ENCODE measurements at regions not wholly inside any gene's neighbourhood (a gene's known extent, or its start where the extent isn't known, plus 50 kb on each side); places are given as distances from the start of the nearest gene placed in this dataset.

DNA sequence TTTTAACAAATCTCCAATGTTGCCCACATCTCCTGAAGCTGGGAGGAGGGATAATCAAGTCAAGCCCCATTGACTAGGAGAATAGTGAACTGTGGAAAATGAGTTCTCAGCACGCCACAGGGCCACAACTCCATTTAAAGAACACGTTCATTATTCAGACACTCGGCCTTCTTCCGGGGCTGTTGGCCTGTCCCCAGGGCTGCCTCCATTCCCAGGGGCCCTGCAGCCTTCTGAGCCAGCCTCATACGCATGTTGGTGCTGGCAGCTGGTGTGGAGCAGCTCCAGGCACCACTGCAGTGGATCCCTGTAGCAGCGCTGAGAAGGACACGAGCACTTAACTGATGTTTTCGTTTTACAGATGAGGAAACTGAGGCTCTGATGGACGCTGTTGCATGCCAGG is 87.5 kb upstream of the RCN1 start:
- Histone ChIP-seq H3K4me3 (ENCODE audit: insufficient read depth, low read length, poor library complexity, severe bottlenecking) (no peak overlapping the region), H3K4me2 (ENCODE audit: low read depth, low read length, poor library complexity, severe bottlenecking) (no peak overlapping the region), H2AFZ (ENCODE audit: low read depth, low read length, severe bottlenecking) (no peak overlapping the region), H3K27me3 (ENCODE audit: low read length) (no peaks in the 10 kb centered on the region), H3K79me2 (ENCODE audit: insufficient read depth, low read length) (no peaks in the 10 kb centered on the region), H3K27ac (ENCODE audit: low read depth, low read length) (no peak overlapping the region), H3K9me2 (replicated peaks; ENCODE audit: insufficient read depth, low read length) (no peaks in the 10 kb centered on the region), H3F3A (ENCODE audit: insufficient read depth) (no peaks in the 10 kb centered on the region), H4K20me1 (ENCODE audit: low read depth, low read length) (no peaks in the 10 kb centered on the region), H3K9ac (ENCODE audit: low read length) (no peak overlapping the region), H3K36me3 (ENCODE audit: low read length) (no peaks in the 10 kb centered on the region), H3K9me3 (ENCODE audit: insufficient read depth, low read length) (no peaks in the 10 kb centered on the region)
- TF ChIP-seq, protein P1, sequence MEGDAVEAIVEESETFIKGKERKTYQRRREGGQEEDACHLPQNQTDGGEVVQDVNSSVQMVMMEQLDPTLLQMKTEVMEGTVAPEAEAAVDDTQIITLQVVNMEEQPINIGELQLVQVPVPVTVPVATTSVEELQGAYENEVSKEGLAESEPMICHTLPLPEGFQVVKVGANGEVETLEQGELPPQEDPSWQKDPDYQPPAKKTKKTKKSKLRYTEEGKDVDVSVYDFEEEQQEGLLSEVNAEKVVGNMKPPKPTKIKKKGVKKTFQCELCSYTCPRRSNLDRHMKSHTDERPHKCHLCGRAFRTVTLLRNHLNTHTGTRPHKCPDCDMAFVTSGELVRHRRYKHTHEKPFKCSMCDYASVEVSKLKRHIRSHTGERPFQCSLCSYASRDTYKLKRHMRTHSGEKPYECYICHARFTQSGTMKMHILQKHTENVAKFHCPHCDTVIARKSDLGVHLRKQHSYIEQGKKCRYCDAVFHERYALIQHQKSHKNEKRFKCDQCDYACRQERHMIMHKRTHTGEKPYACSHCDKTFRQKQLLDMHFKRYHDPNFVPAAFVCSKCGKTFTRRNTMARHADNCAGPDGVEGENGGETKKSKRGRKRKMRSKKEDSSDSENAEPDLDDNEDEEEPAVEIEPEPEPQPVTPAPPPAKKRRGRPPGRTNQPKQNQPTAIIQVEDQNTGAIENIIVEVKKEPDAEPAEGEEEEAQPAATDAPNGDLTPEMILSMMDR (IDR thresholded peaks at IDR 0.05; ENCODE audit: insufficient read depth, low read length, poor library complexity, severe bottlenecking), result no peak
- TF ChIP-seq EZH2phosphoT487 (conservative IDR thresholded peaks at IDR 0.05; ENCODE audit: low read length), result no peak

DNA sequence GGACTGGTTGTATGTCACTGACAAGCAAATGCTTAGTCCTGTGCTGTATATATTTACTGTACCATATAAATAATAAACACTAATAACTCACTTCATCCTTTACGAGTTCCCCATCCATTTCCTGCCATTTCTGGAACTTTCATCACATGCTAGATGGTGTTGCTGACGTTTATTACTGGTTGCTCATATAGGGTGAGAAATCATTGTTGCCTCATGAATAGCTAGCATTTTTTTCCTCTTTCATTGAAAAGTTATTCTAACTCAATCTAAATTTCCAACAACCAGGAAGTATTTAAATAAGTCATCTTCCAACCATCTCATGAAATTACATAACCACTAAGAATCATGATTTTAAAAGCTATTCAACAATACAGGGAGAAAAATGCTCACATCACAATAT is 88.6 kb upstream of the RCN1 start:
- no peaks in the 10 kb centered on the region for H3K36me3 ChIP-seq (ENCODE audit: low read length)
- no peaks in the 10 kb centered on the region for H3K9me2 ChIP-seq (replicated peaks; ENCODE audit: insufficient read depth, low read length)
- H3K27ac ChIP-seq (ENCODE audit: low read depth, low read length), result no peak overlapping the region
- H3K4me2 ChIP-seq (ENCODE audit: low read depth, low read length, poor library complexity, severe bottlenecking), result no peak overlapping the region
- H3K4me3 ChIP-seq (ENCODE audit: insufficient read depth, low read length, poor library complexity, severe bottlenecking), result no peak overlapping the region
- H3K9ac ChIP-seq (ENCODE audit: low read length), result no peak overlapping the region
- no peaks in the 10 kb centered on the region for H3K9me3 ChIP-seq (ENCODE audit: insufficient read depth, low read length)
- no peak overlapping the region for H2AFZ ChIP-seq (ENCODE audit: low read depth, low read length, severe bottlenecking)
- H3K27me3 ChIP-seq (ENCODE audit: low read length), result no peaks in the 10 kb centered on the region
- H4K20me1 ChIP-seq (ENCODE audit: low read depth, low read length), result no peaks in the 10 kb centered on the region
- no peaks in the 10 kb centered on the region for H3K79me2 ChIP-seq (ENCODE audit: insufficient read depth, low read length)
- H3F3A ChIP-seq (ENCODE audit: insufficient read depth), result no peaks in the 10 kb centered on the region
- no peak for TF ChIP-seq EZH2phosphoT487 (conservative IDR thresholded peaks at IDR 0.05; ENCODE audit: low read length)

DNA sequence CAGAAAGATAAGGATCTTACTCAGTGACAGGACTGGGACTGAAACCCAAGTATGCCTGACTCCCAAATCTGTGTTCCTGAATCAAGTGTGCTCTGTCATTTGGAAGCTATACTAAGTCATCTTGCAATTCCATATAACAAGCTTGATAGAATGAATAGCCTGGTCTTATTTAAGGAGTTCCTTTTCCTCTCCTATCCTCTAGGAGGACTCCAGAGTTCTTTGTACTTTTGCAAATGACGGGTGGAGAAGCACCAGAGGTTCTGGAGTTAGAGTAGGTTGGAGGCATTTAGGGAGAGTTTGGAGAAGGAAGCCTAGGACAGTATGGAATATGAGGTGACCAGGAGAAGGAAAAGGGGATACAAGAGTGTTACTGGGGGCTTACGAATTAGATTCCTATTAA is 92.9 kb upstream of the RCN1 start:
- Histone ChIP-seq H2AFZ (ENCODE audit: low read depth, low read length, severe bottlenecking) (no peak overlapping the region), H3K36me3 (ENCODE audit: low read length) (no peaks in the 10 kb centered on the region), H3K9me3 (ENCODE audit: insufficient read depth, low read length) (no peaks in the 10 kb centered on the region), H3K27ac (ENCODE audit: low read depth, low read length) (no peak overlapping the region), H3K4me2 (ENCODE audit: low read depth, low read length, poor library complexity, severe bottlenecking) (no peak overlapping the region), H3K9ac (ENCODE audit: low read length) (no peak overlapping the region), H4K20me1 (ENCODE audit: low read depth, low read length) (no peaks in the 10 kb centered on the region), H3K4me3 (ENCODE audit: insufficient read depth, low read length, poor library complexity, severe bottlenecking) (no peak overlapping the region), H3F3A (ENCODE audit: insufficient read depth) (no peaks in the 10 kb centered on the region), H3K27me3 (ENCODE audit: low read length) (no peaks in the 10 kb centered on the region), H3K79me2 (ENCODE audit: insufficient read depth, low read length) (no peaks in the 10 kb centered on the region), H3K9me2 (replicated peaks; ENCODE audit: insufficient read depth, low read length) (no peaks in the 10 kb centered on the region)
- TF ChIP-seq, protein P1 (IDR thresholded peaks at IDR 0.05; ENCODE audit: insufficient read depth, low read length, poor library complexity, severe bottlenecking), result no peak
- no peak for TF ChIP-seq EZH2phosphoT487 (conservative IDR thresholded peaks at IDR 0.05; ENCODE audit: low read length)

DNA sequence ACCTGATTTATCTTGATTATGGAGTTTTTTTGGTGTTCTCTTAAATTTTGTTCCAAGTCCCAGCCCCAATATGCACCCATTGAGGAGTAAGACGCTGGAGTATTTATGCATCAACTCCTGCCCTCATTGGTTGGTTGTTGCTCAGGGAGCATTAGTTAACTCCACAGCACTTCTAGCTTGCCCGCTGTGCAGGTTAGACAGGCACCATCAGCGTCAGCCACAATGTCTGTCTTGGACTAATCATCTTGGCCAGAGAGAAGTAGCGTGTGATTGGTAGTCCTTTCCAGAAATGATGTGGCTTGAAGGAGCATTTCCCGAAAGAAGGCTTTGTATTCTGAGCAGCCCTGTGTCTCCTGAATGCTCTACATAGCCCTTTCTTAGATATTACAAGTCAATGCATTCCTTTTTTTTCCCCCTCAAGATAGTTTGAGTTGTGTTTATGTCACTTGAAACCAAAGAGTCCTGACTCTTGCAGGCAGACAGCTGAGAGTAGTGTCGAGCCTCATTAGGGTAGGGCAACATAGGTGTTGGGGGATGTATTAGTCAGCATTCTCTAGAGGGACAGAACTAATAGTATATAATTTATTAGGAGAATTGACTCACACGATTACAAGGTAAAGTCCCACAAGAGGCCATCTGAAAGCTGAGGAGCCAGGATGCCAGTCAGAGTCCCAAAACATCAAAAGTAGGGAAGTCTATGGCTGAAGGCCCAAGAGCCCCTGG is 94.6 kb upstream of the RCN1 start:
- H3K4me3 ChIP-seq (ENCODE audit: insufficient read depth, low read length, poor library complexity, severe bottlenecking), result no peak overlapping the region
- no peaks in the 10 kb centered on the region for H3K9me3 ChIP-seq (ENCODE audit: insufficient read depth, low read length)
- no peak overlapping the region for H3K9ac ChIP-seq (ENCODE audit: low read length)
- H3K79me2 ChIP-seq (ENCODE audit: insufficient read depth, low read length), result no peaks in the 10 kb centered on the region
- no peak overlapping the region for H2AFZ ChIP-seq (ENCODE audit: low read depth, low read length, severe bottlenecking)
- H3K27ac ChIP-seq (ENCODE audit: low read depth, low read length), result no peak overlapping the region
- TF ChIP-seq, protein P1 (IDR thresholded peaks at IDR 0.05; ENCODE audit: insufficient read depth, low read length, poor library complexity, severe bottlenecking), result no peak
- no peak for TF ChIP-seq EZH2phosphoT487 (conservative IDR thresholded peaks at IDR 0.05; ENCODE audit: low read length)
- no peaks in the 10 kb centered on the region for H3K9me2 ChIP-seq (replicated peaks; ENCODE audit: insufficient read depth, low read length)
- no peaks in the 10 kb centered on the region for H3F3A ChIP-seq (ENCODE audit: insufficient read depth)
- no peaks in the 10 kb centered on the region for H4K20me1 ChIP-seq (ENCODE audit: low read depth, low read length)
- H3K4me2 ChIP-seq (ENCODE audit: low read depth, low read length, poor library complexity, severe bottlenecking), result no peak overlapping the region
- no peaks in the 10 kb centered on the region for H3K27me3 ChIP-seq (ENCODE audit: low read length)
- H3K36me3 ChIP-seq (ENCODE audit: low read length), result no peaks in the 10 kb centered on the region
